Anterior cingulate cortex (tissue), 58 donors: ENCODE measurements at regions not wholly inside any gene's neighbourhood (a gene's known extent, or its start where the extent isn't known, plus 50 kb on each side); places are given as distances from the start of the nearest gene placed in this dataset.

Experiments
- DNase-seq, 58 donors: peaks; one replicate each; lab custom pipeline; 2025; lab: John Stamatoyannopoulos, UW

DNA sequence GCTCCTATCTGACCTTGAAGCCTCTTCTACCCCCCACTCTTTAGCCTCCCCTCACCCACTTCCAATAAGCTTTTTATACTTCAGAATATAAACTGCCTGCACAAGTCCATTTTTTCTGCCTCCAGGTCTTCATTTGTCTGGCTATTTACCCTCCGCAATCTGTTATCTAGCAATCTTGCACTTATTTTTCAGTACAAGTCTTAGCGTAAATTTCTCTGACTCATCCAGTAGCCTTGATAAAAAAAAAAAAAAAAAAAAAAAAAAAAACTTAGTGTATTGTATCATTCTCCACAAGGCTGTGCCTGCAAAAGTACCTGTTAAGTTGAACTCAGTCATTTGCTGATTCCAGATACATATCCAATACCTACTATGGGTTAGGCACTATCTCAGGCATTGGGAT, 219.5 kb upstream of the DKK2 start:
- no peak for DNase-seq

GRCh38 chr4:107255114-107255513, 219.0 kb upstream of the DKK2 start:
- DNase-seq: no peak

DNA sequence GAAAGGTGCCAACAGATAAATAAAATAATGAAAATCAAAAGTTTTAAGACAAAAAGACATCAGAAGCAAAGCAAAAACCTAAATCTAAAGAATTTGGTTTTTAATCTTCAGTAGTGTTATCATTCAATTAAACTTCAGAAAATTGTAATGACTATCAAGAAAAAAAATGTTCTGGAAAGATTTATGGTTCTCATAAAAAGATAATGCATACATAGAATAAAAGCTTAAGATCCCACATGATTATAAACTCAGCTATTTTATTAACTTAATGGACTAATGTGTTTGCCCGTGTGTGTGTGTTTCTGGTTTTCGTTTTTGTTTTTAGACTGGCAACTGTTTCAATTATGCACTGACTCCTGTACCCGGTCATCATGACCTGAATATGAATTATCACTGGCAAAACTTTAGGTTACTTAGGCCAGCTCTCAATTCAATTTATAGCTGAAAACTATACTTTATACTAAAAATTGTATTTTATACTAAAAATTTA, 217.5 kb upstream of the DKK2 start:
- DNase-seq: no peak

- no peak for DNase-seq
Observed at GRCh38 chr4:107253090-107253489, 217.0 kb upstream of the DKK2 start.

DNA sequence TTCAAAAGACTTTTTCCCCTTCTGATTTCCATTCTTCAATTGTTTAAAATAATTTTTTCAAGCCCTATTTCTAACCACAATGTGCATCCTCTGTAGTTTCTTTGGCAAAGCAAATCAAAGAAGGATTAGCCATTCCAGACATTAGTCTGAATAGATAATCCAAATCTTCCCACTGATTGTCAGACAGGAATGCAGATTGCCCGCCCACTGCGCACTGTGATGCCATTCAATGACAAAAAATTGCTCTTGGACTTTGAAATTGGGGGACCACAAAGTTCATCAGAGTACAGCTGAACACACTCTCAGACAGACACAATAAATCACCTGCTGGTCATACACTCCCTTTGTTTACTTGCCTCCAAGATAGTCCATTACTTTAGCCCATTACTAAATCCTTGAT, 216.5 kb upstream of the DKK2 start:
- no peak for DNase-seq

DNA sequence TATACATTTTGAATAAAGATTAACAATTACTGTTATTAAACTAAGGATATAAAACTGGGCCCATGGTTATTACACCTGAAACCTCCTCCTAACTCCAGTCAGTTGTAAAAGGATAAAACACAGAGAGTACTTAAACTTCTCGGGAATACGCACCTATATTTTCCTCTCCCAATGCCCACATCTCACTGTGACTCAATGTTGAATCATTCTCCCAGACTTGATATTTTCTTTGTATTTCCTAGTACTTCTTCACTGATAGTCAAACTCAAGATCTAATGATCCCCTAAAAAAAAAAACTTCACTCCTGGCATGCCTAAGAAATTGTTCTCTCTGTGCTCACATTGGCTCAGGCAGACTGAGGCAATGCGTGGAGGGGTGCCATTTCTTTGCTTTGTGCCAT, 212.5 kb upstream of the DKK2 start:
- DNase-seq: no peak

- no peak for DNase-seq
Observed at GRCh38 chr4:107247738-107248137, 211.6 kb upstream of the DKK2 start.

- DNase-seq: no peak
Observed at GRCh38 chr4:107246761-107247160, 210.6 kb upstream of the DKK2 start.

DNA sequence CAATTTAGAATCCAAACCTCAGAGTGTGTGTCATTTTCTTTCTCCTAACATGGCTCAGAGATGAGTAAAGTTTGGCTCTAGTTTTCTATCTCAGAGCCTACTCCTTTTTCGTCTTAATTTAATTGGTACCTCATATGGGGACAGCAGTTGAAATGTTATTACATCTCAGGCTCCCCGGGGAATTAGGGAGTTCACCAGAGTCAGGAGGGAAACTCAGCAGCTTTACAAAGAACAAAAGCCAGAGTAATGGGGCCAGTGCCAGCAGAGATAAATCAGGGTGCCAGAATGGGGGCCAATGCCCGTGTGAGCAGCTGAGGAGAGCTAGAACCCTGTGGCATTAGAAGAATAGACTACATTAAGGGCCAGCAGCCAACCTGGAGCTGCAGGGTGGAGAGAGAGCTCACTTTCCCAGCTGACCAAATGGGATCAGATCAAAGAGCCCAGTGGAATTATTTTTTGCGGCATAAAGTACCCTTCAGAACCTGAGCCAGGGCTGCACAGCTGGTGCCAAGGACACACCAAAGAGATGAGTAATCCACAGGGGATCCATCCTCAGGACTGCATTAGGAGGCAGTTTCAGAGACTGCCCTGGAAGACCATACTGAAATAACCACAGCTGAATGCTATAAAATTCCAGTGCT, 207.1 kb upstream of the DKK2 start:
- no peak for DNase-seq

DNA sequence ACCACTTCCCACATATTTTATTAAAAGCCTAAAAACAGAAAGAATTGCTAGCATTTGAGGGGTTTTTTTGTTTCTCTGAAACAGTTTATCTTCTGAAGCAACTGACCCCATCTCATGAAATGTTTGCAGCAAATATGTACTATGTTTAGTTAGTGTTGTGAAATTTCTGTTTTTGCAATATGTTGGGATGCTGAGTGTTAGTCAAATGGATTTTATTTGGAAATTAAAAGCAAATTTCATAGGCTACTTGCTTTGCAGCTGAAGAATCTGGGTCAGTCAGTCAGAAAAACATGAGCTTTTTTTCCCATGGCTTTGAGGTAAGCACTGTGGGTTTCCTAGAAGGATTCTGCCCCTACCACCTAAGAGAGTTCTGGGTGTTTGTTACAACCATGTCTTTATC, 184.9 kb upstream of the DKK2 start:
- DNase-seq: no peak

- DNase-seq: no peak
Observed at GRCh38 chr4:107219681-107220080, 183.6 kb upstream of the DKK2 start.

DNA sequence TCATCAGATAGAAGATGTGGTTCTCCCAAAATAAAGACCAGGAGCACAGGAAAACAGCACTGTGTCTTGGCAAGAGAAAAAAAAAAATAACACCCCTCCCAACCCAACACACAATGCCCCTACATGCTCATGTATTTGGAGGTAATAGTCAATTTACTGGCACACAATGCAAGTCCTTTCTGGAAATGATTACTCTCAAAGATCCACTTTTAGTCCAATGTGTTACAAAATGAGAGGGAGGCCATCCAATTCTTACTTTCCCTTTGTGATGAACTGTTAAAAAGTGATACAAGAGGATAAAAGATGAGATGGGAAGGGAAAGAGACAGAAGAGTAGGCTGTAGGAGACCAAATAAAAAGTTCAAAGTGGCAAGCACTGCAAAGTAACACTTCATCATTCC, 180.3 kb upstream of the DKK2 start:
- no peak for DNase-seq

- DNase-seq: no peak
Observed at GRCh38 chr4:107215222-107215621, 179.1 kb upstream of the DKK2 start.

- DNase-seq: no peak
Observed at GRCh38 chr4:107213880-107214279, 177.8 kb upstream of the DKK2 start.

GRCh38 chr4:107213410-107213809, 177.3 kb upstream of the DKK2 start:
- no peak for DNase-seq

DNA sequence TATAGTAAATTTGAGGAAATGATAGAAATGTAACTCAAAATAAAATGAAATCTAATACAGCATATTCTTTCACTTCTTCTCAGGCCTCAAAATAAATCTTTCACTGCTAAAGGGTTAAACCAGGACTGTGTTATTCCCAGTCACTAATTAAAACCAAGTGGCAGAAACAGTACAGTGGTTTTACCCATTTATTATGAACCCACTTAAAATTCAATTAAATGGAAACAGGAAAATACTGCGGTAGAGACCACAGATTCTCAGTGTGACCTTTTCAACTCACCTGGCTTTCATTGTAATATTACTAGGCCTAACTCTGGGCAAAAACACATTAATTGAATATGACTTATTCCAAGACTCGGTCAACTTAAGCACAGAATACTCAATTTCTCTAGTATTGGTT, 176.5 kb upstream of the DKK2 start:
- no peak for DNase-seq

DNA sequence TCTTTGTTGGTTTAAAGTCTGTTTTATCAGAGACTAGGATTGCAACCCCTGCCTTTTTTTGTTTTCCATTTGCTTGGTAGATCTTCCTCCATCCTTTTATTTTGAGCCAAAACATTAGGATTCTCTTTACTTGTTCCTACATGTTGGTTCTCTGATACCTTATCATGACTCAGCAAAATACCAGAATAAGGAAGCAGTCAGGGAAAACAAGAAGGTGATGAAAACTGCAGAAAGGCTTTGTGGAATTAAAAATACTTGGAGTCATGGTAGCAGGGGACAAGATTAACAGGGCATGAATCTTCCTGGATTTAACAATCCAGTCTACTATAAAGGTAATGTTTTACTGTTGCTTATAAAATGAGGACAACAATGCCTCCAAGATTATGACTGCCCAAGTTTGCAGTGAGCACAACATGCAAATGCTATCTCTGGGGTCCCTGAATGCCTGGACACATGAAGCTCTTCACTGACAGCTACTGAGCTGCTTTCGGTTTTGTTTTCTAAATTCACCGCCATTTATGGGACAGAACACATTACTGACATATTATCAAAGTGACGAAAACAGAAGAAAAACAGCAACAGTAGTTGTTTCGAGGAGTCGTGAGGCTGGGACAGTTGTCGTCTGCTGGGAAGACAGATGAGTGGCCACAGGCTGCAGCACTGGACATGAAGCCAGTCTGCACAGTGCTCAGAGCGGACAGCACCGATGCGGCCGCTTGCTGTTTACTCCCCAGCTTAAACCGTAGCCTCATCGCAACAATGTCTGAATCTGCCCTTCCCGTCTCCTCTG, 174.5 kb upstream of the DKK2 start:
- DNase-seq: no peak

DNA sequence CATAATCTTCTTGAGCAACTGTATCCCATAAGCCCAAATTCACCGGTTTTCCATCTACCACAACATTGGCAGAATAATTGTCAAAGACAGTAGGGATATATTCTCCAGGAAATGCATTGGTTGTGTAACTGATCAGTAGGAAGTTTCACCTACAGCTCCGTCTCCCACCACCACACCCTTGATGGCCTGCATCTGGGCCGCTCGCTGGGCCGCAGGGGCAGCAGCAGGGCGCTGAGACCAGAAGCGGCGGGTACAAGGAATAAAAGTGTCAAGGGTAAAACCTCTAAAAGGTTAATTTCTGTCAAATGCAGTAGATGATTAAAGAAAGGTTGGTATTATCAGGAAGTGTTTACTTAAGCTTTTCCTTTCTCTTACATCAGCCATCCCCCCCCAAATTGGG, 167.6 kb upstream of the DKK2 start:
- DNase-seq: no peak

GRCh38 chr4:107202744-107203143, 166.6 kb upstream of the DKK2 start:
- DNase-seq: no peak

DNA sequence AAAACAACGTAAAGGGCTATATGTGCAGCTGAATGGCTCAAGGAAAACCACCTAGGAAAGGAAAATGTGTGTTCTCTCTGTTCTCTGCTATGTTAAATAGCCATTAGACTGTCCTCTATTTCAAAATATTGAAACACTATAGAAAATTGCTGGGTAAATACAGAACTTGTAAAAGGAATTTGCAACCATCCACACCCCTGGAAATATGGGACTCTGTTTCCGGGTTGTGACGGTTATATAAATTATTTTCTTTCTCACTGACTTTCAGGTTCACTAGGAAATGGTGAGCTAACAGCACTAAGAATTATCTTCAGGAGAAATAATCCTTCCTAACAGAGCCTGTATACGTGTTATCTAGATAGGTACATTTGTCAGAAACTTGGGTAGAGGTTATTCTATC, 161.0 kb upstream of the DKK2 start:
- no peak for DNase-seq

DNA sequence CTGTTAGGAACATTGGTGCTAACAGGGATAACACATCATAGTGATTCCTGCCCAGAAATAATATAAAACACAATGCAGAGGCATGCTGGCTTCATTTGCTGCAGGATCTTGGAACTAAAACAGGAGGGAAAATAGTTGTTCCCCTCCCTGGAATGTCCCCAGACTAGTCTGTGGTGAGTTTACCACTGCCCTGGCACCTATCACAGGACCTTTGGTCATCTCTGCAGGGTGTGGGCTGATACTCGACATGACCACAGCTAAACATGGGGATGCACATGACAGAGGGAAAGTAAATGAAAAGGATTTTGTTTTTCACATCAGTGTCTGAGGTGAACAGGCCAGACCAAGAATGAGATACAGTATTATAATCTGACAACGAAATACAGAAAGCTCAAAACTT, 160.2 kb upstream of the DKK2 start:
- DNase-seq: no peak

DNA sequence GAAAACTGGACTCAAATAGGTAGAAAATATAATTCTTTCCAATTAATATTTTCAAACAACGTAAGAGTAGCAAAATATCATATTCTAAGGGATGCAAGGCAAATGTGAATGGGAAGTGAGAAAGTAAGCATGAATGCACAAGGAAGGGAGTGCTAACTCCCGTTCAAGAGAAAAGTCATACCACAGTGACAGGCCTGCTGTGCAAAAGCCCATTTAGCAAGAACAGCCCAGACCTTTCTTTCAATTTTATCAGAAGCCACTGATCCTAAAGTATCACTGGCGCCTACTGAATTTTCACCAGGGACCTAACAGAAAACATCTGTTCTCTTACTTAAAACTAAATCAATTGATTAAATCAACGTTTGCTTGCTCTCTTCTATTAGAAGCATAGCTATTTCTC, 157.9 kb upstream of the DKK2 start:
- no peak for DNase-seq
